B cell (primary cell): ENCODE measurements at regions not wholly inside any gene's neighbourhood (a gene's known extent, or its start where the extent isn't known, plus 50 kb on each side); places are given as distances from the start of the nearest gene placed in this dataset.

Experiments
- ATAC-seq: fragments of 200-7000 bp; cut with Tn5 transposase; one replicate; pipeline ENCODE4 v1.10.0; 2021; ENCODE audit warnings: low read depth, mild to moderate bottlenecking, moderate number of reproducible peaks, moderate library complexity
- CTCF ChIA-PET: fragments of 350-600 bp; sonication (Branson Sonifier 250); formaldehyde crosslinking; loops from one replicate; lab custom pipeline; 2021; ENCODE audit warnings: antibody characterized with exemption, inconsistent platforms; lab: Charles Lee
- POLR2A ChIA-PET: fragments of 350-600 bp; sonication (Branson Sonifier 250); formaldehyde crosslinking; loops from one replicate; lab custom pipeline; 2021; ENCODE audit warnings: antibody characterized with exemption; lab: Charles Lee
- DNase-seq: peaks from one replicate; pipeline ENCODE4 v3.0.0; 2013
- H2AFZ ChIP-seq: 2 replicates; pipeline ENCODE4 v1.6.1; 2012; ENCODE audit warnings: mild to moderate bottlenecking, low read depth, low read length; ENCODE audit not compliant: insufficient read depth, poor library complexity, severe bottlenecking
- H3K27ac ChIP-seq, 2 donors: 1 replicate in 1 of 2; 2 replicates in 1 of 2; pipeline ENCODE4 v1.5.1; 2012 to 2013; ENCODE audit warnings: low read length in 2 of 2, mild to moderate bottlenecking in 2 of 2, moderate library complexity in 1 of 2
- H3K27me3 ChIP-seq, 4 experiments: fragments of 200-600 bp in 1 of 4; sonication (generic) in 1 of 4; replicated peaks in 1 of 4; 1 replicate in 2 of 4; 2 replicates in 2 of 4; pipeline versions ENCODE4 v1.6.1 to v1.7.0; 2013 to 2016; ENCODE audit warnings: low read length in 3 of 4, mild to moderate bottlenecking in 2 of 4, mixed read lengths in 1 of 4, moderate library complexity in 1 of 4; ENCODE audit not compliant: insufficient read depth in 4 of 4, control insufficient read depth in 3 of 4; ENCODE audit errors: control extremely low read depth in 1 of 4
- H3K36me3 ChIP-seq, 2 experiments: replicated peaks in 1 of 2; 1 replicate in 1 of 2; 2 replicates in 1 of 2; pipeline versions ENCODE4 v1.6.1 to v1.7.1; 2013; ENCODE audit warnings: low read length in 1 of 2; ENCODE audit not compliant: insufficient read depth in 2 of 2, control insufficient read depth in 1 of 2; ENCODE audit errors: control extremely low read depth in 1 of 2, extremely low read depth in 1 of 2
- H3K4me1 ChIP-seq, 2 donors: fragments of 200-600 bp in 1 of 2; sonication (generic) in 1 of 2; 1 replicate in 1 of 2; 2 replicates in 1 of 2; pipeline versions ENCODE4 v1.5.1 to v1.6.1; 2013 to 2017; ENCODE audit warnings: low read length in 2 of 2; ENCODE audit not compliant: control insufficient read depth in 2 of 2, insufficient read depth in 2 of 2
- H3K4me2 ChIP-seq: replicated peaks from 2 replicates; pipeline ENCODE3; 2012; ENCODE audit warnings: mild to moderate bottlenecking, low read depth, low read length; ENCODE audit not compliant: poor library complexity, severe bottlenecking
- H3K4me3 ChIP-seq, 5 experiments: fragments of 200-600 bp in 1 of 5; sonication (generic) in 1 of 5; 1 replicate in 3 of 5; 2 replicates in 2 of 5; pipeline versions ENCODE4 v1.5.1 to v1.7.0; 2011 to 2016; ENCODE audit warnings: low read length in 4 of 5, mild to moderate bottlenecking in 4 of 5, low read depth in 2 of 5, control low read depth in 1 of 5, moderate library complexity in 1 of 5; ENCODE audit not compliant: insufficient read depth in 1 of 5; ENCODE audit errors: control extremely low read depth in 1 of 5, extremely low read depth in 1 of 5
- H3K79me2 ChIP-seq: fragments of 200-600 bp; sonication (generic); one replicate; pipeline ENCODE4 v1.6.0; 2016; ENCODE audit warnings: low read length; ENCODE audit not compliant: control insufficient read depth, insufficient read depth
- H3K9ac ChIP-seq: fragments of 200-600 bp; sonication (generic); 2 replicates; pipeline ENCODE4 v1.6.1; 2017; ENCODE audit warnings: mild to moderate bottlenecking, low read length, moderate library complexity
- H3K9me3 ChIP-seq, 3 donors: one replicate each; pipeline versions ENCODE4 v1.6.1 to v1.7.1; 2013; ENCODE audit warnings: low read length in 2 of 3; ENCODE audit not compliant: control insufficient read depth in 2 of 3, insufficient read depth in 1 of 3; ENCODE audit errors: control extremely low read depth in 1 of 3
- H4K20me1 ChIP-seq: 2 replicates; pipeline ENCODE4 v1.6.0; 2012; ENCODE audit warnings: mild to moderate bottlenecking, low read length; ENCODE audit not compliant: insufficient read depth, control insufficient read depth, poor library complexity, severe bottlenecking
- H3K27ac Mint-ChIP-seq: one replicate; pipeline ENCODE4 v1.8.0; 2021; ENCODE audit warnings: mixed read lengths
- H3K27me3 Mint-ChIP-seq: one replicate; pipeline ENCODE4 v1.8.0; 2021; ENCODE audit warnings: mixed read lengths
- H3K4me1 Mint-ChIP-seq: one replicate; pipeline ENCODE4 v1.8.0; 2021; ENCODE audit warnings: mixed read lengths
- H3K4me3 Mint-ChIP-seq: one replicate; pipeline ENCODE4 v1.8.0; 2021; ENCODE audit warnings: mixed read lengths
- H3K9me3 Mint-ChIP-seq: one replicate; pipeline ENCODE4 v1.8.0; 2022; ENCODE audit warnings: mixed read lengths; ENCODE audit not compliant: insufficient read depth
- CTCF ChIP-seq: fragments of 200-600 bp; IDR thresholded peaks from one replicate; pipeline ENCODE4 v1.8.0; 2022; ENCODE audit warnings: antibody characterized with exemption, mild to moderate bottlenecking
- EZH2 ChIP-seq: IDR thresholded peaks from 2 replicates; pipeline ENCODE4 v1.6.1; 2012; ENCODE audit warnings: borderline replicate concordance, low read depth, mild to moderate bottlenecking, moderate library complexity, low read length; ENCODE audit not compliant: insufficient read depth, poor library complexity, severe bottlenecking
- WGBS: methylation state at CpG from one replicate; pipeline ENCODE4 v1.1.5; 2013; ENCODE audit warnings: missing lambda C conversion rate; ENCODE audit not compliant: insufficient coverage; 5-methylcytosine and 5-hydroxymethylcytosine counted together
- intact Hi-C: fragments of 100-400 bp; cut with micrococcal nuclease; formaldehyde crosslinking; loops from one replicate; pipeline ENCODE4 v1.10.0; 2022

- H2AFZ ChIP-seq, result no peak overlapping the region
- WGBS, result 84% methylated on average over 3 of the region's 3 CpGs
- Mint-ChIP-seq H3K9me3 (peaks cover 3% of the 10 kb centered on the region), H3K27me3 (no peaks in the 10 kb centered on the region), H3K4me3 (no peak overlapping the region), H3K4me1 (no peaks in the 10 kb centered on the region), H3K27ac (no peak overlapping the region)
- no peaks in the 10 kb centered on the region for H4K20me1 ChIP-seq
- intact Hi-C loops, result no loop called here
- ChIA-PET POLR2A (no interaction called here), CTCF (no interaction called here)
- no peak overlapping the region for H3K27ac ChIP-seq
- no peak overlapping the region for H3K4me3 ChIP-seq
- no peaks in the 10 kb centered on the region for H3K4me1 ChIP-seq
- no peaks in the 10 kb centered on the region for H3K79me2 ChIP-seq
- H3K4me2 ChIP-seq, result no peak overlapping the region
- DNase-seq (no peak), ATAC-seq (no peak)
- no peaks in the 10 kb centered on the region for H3K27me3 ChIP-seq
- H3K36me3 ChIP-seq, result no peaks in the 10 kb centered on the region
- no peak for TF ChIP-seq CTCF
- no peak for TF ChIP-seq EZH2
- peaks cover 0 to 4% (median 0%) of the 10 kb centered on the region in 3 donors for H3K9me3 ChIP-seq
- H3K9ac ChIP-seq, result no peak overlapping the region
Measured at GRCh38 chr14:25308244-25308643, 258.3 kb upstream of the STXBP6 start.

DNA sequence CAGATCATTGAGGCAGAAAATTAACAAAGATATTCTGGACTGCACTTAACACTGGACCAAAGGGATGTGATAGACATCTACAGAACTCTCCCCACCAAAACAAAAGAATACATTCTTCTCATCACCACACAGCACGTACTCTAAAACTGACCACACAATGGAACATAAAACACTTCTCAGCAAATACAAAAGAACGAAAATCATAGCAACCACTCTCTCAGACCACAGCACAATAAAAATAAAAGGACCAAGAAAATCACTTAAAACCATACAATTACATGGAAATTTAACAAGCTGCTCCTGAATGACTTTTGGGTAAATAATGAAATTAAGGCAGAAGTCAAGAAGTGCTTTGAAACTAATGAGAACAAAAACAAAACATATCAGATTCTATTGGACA is 254.0 kb upstream of the STXBP6 start:
- no peaks in the 10 kb centered on the region for H3K79me2 ChIP-seq
- H3K4me3 ChIP-seq, result no peak overlapping the region
- no peak overlapping the region for H3K4me2 ChIP-seq
- CTCF ChIA-PET, result no interaction called here
- H3K4me1 ChIP-seq, result no peaks in the 10 kb centered on the region
- H3K27ac ChIP-seq, result no peak overlapping the region
- intact Hi-C loops, result no loop called here
- no peak overlapping the region for H2AFZ ChIP-seq
- Mint-ChIP-seq H3K4me1 (no peaks in the 10 kb centered on the region), H3K4me3 (no peak overlapping the region), H3K27me3 (no peaks in the 10 kb centered on the region), H3K27ac (no peak overlapping the region), H3K9me3 (no peaks in the 10 kb centered on the region)
- H3K36me3 ChIP-seq, result no peaks in the 10 kb centered on the region
- ATAC-seq (no peak), DNase-seq (no peak)
- TF ChIP-seq CTCF (no peak), EZH2 (no peak)
- no peak overlapping the region for H3K9ac ChIP-seq
- POLR2A ChIA-PET, result no interaction called here
- WGBS, result 80% methylated on average over 1 of the region's 2 CpGs
- H3K9me3 ChIP-seq, result peaks cover 0 to 4% (median 0%) of the 10 kb centered on the region in 3 donors
- no peaks in the 10 kb centered on the region for H3K27me3 ChIP-seq
- H4K20me1 ChIP-seq, result no peaks in the 10 kb centered on the region
